Kidney (tissue), 13 donors: ENCODE measurements at regions not wholly inside any gene's neighbourhood (a gene's known extent, or its start where the extent isn't known, plus 50 kb on each side); places are given as distances from the start of the nearest gene placed in this dataset.

Source experiments
- DNase-seq, 5 donors: peaks; one replicate each; pipeline ENCODE4 v3.0.0-alpha.2; 2013 to 2020
- FAIRE-seq: peaks from 2 replicates; lab custom pipeline; 2012; peaks lifted over from hg19 to GRCh38; lab: Jason Lieb, UNC
- H3K27ac ChIP-seq, 2 donors: one replicate each; pipeline ENCODE4 v1.7.0; 2013; ENCODE audit warnings: low read depth in 2 of 2, low read length in 2 of 2, inconsistent platforms in 1 of 2
- H3K27me3 ChIP-seq: one replicate; pipeline ENCODE4 v1.7.1; 2013; ENCODE audit warnings: low read length, inconsistent platforms; ENCODE audit not compliant: control insufficient read depth, insufficient read depth
- H3K36me3 ChIP-seq, 3 donors: one replicate each; pipeline versions ENCODE4 v1.7.0 to v1.7.1; 2013; ENCODE audit warnings: low read length in 3 of 3, control low read depth in 1 of 3, inconsistent platforms in 1 of 3; ENCODE audit not compliant: insufficient read depth in 3 of 3, control insufficient read depth in 2 of 3
- H3K4me1 ChIP-seq, 3 donors: one replicate each; pipeline versions ENCODE4 v1.7.0 to v1.7.1; 2013; ENCODE audit warnings: low read length in 3 of 3, inconsistent platforms in 1 of 3, low read depth in 1 of 3; ENCODE audit not compliant: control insufficient read depth in 2 of 3, insufficient read depth in 2 of 3
- H3K4me3 ChIP-seq, 3 donors: one replicate each; pipeline versions ENCODE4 v1.7.0 to v1.8.1; 2013; ENCODE audit warnings: low read length in 3 of 3, control low read depth in 1 of 3, inconsistent platforms in 1 of 3
- H3K9ac ChIP-seq, 3 donors: one replicate each; pipeline versions ENCODE4 v1.7.0 to v1.7.1; 2013; ENCODE audit warnings: low read length in 3 of 3, control low read depth in 1 of 3, inconsistent platforms in 1 of 3
- H3K9me3 ChIP-seq, 3 donors: one replicate each; pipeline versions ENCODE4 v1.7.0 to v1.7.1; 2013; ENCODE audit warnings: low read length in 3 of 3, control low read depth in 1 of 3, inconsistent platforms in 1 of 3; ENCODE audit not compliant: control insufficient read depth in 2 of 3, insufficient read depth in 1 of 3
- CTCF ChIP-seq: IDR thresholded peaks from 3 replicates; pipeline ENCODE4 v1.5.1; 2012; ENCODE audit warnings: mild to moderate bottlenecking, moderate library complexity, borderline replicate concordance; ENCODE audit not compliant: insufficient read depth; ENCODE audit errors: extremely low read depth
- intact Hi-C: fragments of 100-400 bp; cut with DNase I; formaldehyde crosslinking; loops from one replicate; pipeline ENCODE4 v1.11.1; 2022
- donor health status: control.
- donor health status: control.
- donor health status: control.
- donor health status: control.
- donor health status: control.
- donor health status: DM: yes; HTN: yes; CAD: no.
- donor health status: Normal renal cell carcinoma (clear cell type).

- DNase-seq: no peak
- intact Hi-C loops: no loop called here
- no peaks in the 10 kb centered on the region for H3K36me3 ChIP-seq
- no peak overlapping the region for H3K4me3 ChIP-seq
- no peak overlapping the region for H3K9ac ChIP-seq
- no peaks in the 10 kb centered on the region for H3K9me3 ChIP-seq
- no peak for FAIRE-seq
- no peaks in the 10 kb centered on the region for H3K27me3 ChIP-seq
- H3K27ac ChIP-seq: no peak overlapping the region
- TF ChIP-seq CTCF: no peak
- H3K4me1 ChIP-seq: no peaks in the 10 kb centered on the region
Observed at GRCh38 chr2:2870106-2870505, 507.5 kb downstream of the EIPR1 start.

- Histone ChIP-seq H3K36me3 (no peaks in the 10 kb centered on the region), H3K4me1 (no peaks in the 10 kb centered on the region), H3K27ac (no peak overlapping the region), H3K4me3 (no peak overlapping the region), H3K9me3 (no peaks in the 10 kb centered on the region), H3K27me3 (no peaks in the 10 kb centered on the region), H3K9ac (no peak overlapping the region)
- TF ChIP-seq CTCF: no peak
- no peak for DNase-seq
- FAIRE-seq: no peak
- intact Hi-C loops: no loop called here
Observed at GRCh38 chr2:2869553-2869952, 508.1 kb downstream of the EIPR1 start.

- Histone ChIP-seq H3K4me1 (no peaks in the 10 kb centered on the region), H3K9me3 (no peaks in the 10 kb centered on the region), H3K36me3 (no peaks in the 10 kb centered on the region), H3K27me3 (no peaks in the 10 kb centered on the region), H3K4me3 (no peak overlapping the region), H3K27ac (no peak overlapping the region), H3K9ac (no peak overlapping the region)
- FAIRE-seq: no peak
- TF ChIP-seq CTCF: no peak
- no peak for DNase-seq
- intact Hi-C loops: no loop called here
Observed at GRCh38 chr2:2868085-2868484, 509.5 kb downstream of the EIPR1 start.

- Histone ChIP-seq H3K27me3 (no peaks in the 10 kb centered on the region), H3K4me1 (no peaks in the 10 kb centered on the region), H3K27ac (no peak overlapping the region), H3K9me3 (no peaks in the 10 kb centered on the region), H3K36me3 (no peaks in the 10 kb centered on the region), H3K4me3 (no peak overlapping the region), H3K9ac (no peak overlapping the region)
- DNase-seq (no peak), FAIRE-seq (no peak)
- no peak for TF ChIP-seq CTCF
- intact Hi-C loops: no loop called here
Observed at GRCh38 chr2:2867397-2867979, 510.1 kb downstream of the EIPR1 start.
